ENCODE measurements at regions not wholly inside any gene's neighbourhood (a gene's known extent, or its start where the extent isn't known, plus 50 kb on each side); places are given as distances from the start of the nearest gene placed in this dataset.

DNA sequence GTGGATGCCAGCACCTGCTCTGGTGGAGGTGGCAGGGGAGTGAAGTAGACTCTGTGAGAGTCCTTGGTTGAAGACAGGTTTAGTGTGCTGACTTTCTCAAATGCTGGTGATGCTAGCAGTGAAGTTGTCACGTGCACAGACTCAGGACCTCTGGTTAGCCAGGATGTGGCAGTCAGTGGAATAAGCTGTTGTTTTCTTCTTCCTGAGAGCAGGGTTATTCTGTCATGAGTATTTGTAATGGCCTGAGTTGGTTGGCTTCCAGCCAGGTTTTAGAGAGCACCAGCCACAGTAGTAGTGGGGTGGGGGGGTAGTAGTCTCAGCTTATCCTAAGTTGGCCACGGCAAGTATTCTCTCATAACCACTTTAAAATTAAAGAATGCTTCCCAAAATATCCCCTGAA is 169.7 kb upstream of the FOXN2 start:
- no peaks in the 10 kb centered on the region for H3K9me3 ChIP-seq
- peak in 1 of 2 donors; percentile 42 for DNase-seq
- 28 to 33% methylated on average over 2 of the region's 2 CpGs for WGBS, 2 donors
- H3K27me3 ChIP-seq, result no peaks in the 10 kb centered on the region
- no peak for ATAC-seq (ENCODE audit: low FRiP score in 2 of 2)
- no peak overlapping the region for H3K4me3 ChIP-seq
- no peak overlapping the region for H3K27ac ChIP-seq
- H3K36me3 ChIP-seq, result no peaks in the 10 kb centered on the region
- TF ChIP-seq, protein P1, sequence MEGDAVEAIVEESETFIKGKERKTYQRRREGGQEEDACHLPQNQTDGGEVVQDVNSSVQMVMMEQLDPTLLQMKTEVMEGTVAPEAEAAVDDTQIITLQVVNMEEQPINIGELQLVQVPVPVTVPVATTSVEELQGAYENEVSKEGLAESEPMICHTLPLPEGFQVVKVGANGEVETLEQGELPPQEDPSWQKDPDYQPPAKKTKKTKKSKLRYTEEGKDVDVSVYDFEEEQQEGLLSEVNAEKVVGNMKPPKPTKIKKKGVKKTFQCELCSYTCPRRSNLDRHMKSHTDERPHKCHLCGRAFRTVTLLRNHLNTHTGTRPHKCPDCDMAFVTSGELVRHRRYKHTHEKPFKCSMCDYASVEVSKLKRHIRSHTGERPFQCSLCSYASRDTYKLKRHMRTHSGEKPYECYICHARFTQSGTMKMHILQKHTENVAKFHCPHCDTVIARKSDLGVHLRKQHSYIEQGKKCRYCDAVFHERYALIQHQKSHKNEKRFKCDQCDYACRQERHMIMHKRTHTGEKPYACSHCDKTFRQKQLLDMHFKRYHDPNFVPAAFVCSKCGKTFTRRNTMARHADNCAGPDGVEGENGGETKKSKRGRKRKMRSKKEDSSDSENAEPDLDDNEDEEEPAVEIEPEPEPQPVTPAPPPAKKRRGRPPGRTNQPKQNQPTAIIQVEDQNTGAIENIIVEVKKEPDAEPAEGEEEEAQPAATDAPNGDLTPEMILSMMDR (IDR thresholded peaks at IDR 0.05), result no peak
- TF ChIP-seq EP300 (IDR thresholded peaks at IDR 0.05), result no peak
- TF ChIP-seq POLR2AphosphoS5 (IDR thresholded peaks at IDR 0.05), result no peak
- TF ChIP-seq POLR2A (IDR thresholded peaks at IDR 0.05), result no peak
- H3K4me1 ChIP-seq, result peaks cover 6 to 9% (median 6%) of the 10 kb centered on the region in 4 donors

DNA sequence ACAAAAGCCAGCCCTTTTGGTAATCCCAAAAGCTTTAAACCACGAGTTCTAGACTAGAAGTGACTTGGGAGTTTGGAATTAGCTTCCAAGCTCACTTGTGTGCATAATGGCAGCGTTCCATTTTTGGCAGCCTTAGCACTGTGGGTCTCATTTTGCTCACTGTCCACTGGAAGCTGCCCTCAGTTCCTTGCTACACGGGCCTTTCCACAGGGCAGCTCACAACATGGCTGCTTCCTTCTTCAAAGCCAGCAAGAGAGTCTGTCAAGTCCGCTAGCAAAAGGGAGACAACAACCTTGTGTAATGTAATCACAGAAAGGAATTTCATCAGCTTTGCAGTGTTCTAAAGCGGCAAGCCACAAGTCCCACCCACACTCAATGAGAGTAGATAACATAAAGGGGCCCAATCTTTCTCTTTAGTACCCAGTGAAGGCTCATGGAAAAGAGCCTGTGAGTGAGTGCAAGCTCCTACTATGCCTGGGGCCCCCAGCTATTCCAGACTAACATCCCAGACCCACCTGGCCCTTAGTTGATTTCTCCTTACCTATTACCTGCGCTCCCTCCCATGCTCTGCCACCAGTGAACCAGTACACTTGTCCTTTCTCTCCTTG is 168.5 kb upstream of the FOXN2 start:
- peak in 1 of 2 donors; percentile 41 for ATAC-seq (ENCODE audit: low FRiP score in 2 of 2)
- TF ChIP-seq POLR2AphosphoS5 (IDR thresholded peaks at IDR 0.05), result no peak
- no peak for TF ChIP-seq EP300 (IDR thresholded peaks at IDR 0.05)
- TF ChIP-seq POLR2A (IDR thresholded peaks at IDR 0.05), result no peak
- TF ChIP-seq, protein P1 (IDR thresholded peaks at IDR 0.05), result no peak
- H3K9me3 ChIP-seq, result no peaks in the 10 kb centered on the region
- no peaks in the 10 kb centered on the region for H3K27me3 ChIP-seq
- no peak overlapping the region for H3K4me3 ChIP-seq
- peak in 1 of 2 donors; percentile 39 for DNase-seq
- WGBS, 2 donors, result 62 to 75% methylated on average over 6 of the region's 6 CpGs
- H3K4me1 ChIP-seq, result peaks cover 6 to 9% (median 6%) of the 10 kb centered on the region in 4 donors
- peak overlapping the region in 2 of 4 donors; percentile 21 to 31 for H3K27ac ChIP-seq
- no peaks in the 10 kb centered on the region for H3K36me3 ChIP-seq

DNA sequence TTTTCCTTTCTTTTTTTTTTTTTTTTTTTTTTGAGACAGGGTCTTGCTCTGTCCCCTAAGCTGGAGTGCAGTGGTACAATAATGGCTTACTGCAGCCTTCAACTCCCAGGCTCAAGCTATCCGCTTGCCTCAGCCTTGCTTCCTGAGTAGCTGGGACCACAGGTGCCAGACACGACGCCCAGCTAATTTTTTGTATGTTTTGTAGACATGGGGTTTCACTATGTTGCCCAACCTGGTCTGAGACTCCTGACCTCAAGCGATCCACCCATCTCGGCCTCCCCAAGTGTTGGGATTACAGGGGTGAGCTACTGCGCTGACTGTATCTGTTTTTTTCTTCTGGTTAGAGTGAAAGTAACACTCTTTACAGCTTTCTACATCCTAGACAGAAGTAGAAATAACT is 167.9 kb upstream of the FOXN2 start:
- ATAC-seq (ENCODE audit: low FRiP score in 2 of 2), result no peak
- TF ChIP-seq POLR2AphosphoS5 (IDR thresholded peaks at IDR 0.05) (no peak), EP300 (IDR thresholded peaks at IDR 0.05) (no peak), POLR2A (IDR thresholded peaks at IDR 0.05) (no peak)
- TF ChIP-seq, protein P1 (IDR thresholded peaks at IDR 0.05), result no peak
- no peaks in the 10 kb centered on the region for H3K9me3 ChIP-seq
- no peak for DNase-seq
- peaks cover 6 to 9% (median 6%) of the 10 kb centered on the region in 4 donors for H3K4me1 ChIP-seq
- 81 to 90% methylated on average over 6 of the region's 6 CpGs for WGBS, 2 donors
- H3K27me3 ChIP-seq, result no peaks in the 10 kb centered on the region
- no peaks in the 10 kb centered on the region for H3K36me3 ChIP-seq
- no peak overlapping the region for H3K27ac ChIP-seq
- no peak overlapping the region for H3K4me3 ChIP-seq

DNA sequence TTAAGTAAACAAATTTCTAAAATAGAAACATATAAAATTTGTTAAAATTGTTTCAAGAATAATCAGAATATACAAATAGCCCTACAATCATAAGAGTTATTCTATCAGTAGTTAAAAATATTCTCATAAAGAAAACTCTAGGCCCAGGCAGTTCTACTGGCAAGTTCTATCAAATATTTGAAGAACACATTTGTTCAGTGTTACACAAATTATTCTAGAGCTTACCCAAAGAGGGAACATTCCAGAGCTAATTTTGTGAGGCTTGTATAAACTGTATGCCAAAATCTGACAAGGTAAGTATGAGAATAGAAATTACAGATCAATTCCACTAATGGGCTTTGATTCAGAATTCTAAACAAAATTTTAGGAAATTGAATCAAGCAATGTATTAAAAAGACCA is 166.8 kb upstream of the FOXN2 start:
- DNase-seq (no peak), ATAC-seq (ENCODE audit: low FRiP score in 2 of 2) (no peak)
- Histone ChIP-seq H3K36me3 (no peaks in the 10 kb centered on the region), H3K9me3 (no peaks in the 10 kb centered on the region), H3K4me1 (peaks cover 6 to 9% (median 6%) of the 10 kb centered on the region in 4 donors), H3K27ac (no peak overlapping the region), H3K27me3 (no peaks in the 10 kb centered on the region), H3K4me3 (no peak overlapping the region)
- no peak for TF ChIP-seq POLR2A (IDR thresholded peaks at IDR 0.05)

DNA sequence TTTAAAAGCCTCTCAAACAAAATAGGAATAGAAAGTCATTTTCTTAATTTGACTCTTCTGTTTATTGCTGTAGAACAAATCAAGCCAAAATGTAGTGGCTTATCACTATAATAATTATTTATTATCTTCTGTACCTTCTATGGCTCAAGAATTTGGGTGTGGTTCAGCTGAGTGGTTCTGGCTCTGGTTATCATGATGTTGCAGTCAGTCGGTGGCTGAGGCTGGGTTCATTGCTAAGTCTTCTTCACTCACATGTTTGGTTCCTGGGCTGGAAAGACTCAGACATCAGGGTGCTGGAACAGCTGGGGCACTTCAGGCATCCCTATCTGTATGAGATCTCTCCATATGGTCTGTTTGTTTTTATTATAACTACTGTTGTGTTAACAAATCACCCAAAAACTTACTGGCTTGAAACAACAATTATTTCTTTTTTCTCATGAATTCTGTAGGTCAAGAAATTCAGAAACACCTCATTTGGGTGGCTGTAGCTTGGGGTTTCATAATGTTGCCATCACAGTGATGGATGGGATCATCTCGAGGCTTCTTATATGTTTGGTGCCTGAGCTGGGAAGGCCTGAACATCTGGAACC is 165.5 kb upstream of the FOXN2 start:
- Histone ChIP-seq H3K27me3 (no peaks in the 10 kb centered on the region), H3K4me3 (no peak overlapping the region), H3K36me3 (no peaks in the 10 kb centered on the region), H3K9me3 (no peaks in the 10 kb centered on the region), H3K27ac (no peak overlapping the region), H3K4me1 (peaks cover 6 to 9% (median 6%) of the 10 kb centered on the region in 4 donors)
- 43 to 49% methylated on average over 2 of the region's 2 CpGs for WGBS, 2 donors
- DNase-seq (no peak), ATAC-seq (ENCODE audit: low FRiP score in 2 of 2) (no peak)
- TF ChIP-seq POLR2A (IDR thresholded peaks at IDR 0.05) (no peak), POLR2AphosphoS5 (IDR thresholded peaks at IDR 0.05) (no peak), EP300 (IDR thresholded peaks at IDR 0.05) (no peak)
- TF ChIP-seq, protein P1 (IDR thresholded peaks at IDR 0.05), result no peak
